Fibroblast of the conjunctiva (primary cell): ENCODE measurements at regions not wholly inside any gene's neighbourhood (a gene's known extent, or its start where the extent isn't known, plus 50 kb on each side); places are given as distances from the start of the nearest gene placed in this dataset.
"Not testable (repeated sequence)": the region's sequence is repeated elsewhere in the genome, so short reads cannot be mapped to it uniquely, and the experiment has no call there.

ENCODE experiments used
- DNase-seq: peaks from one replicate; pipeline ENCODE4 v3.0.0-alpha.2; 2010; ENCODE audit warnings: low read depth

GRCh38 chr15:30688684-30689083 lies 62.8 kb downstream of the ARHGAP11B start:
- not testable (repeated sequence) for DNase-seq

- not testable (repeated sequence) for DNase-seq
These were observed 64.2 kb downstream of the ARHGAP11B start for GRCh38 chr15:30690153-30690552.

GRCh38 chr15:30695811-30696210 lies 69.9 kb downstream of the ARHGAP11B start:
- not testable (repeated sequence) for DNase-seq

GRCh38 chr15:30696439-30697314 lies 70.7 kb downstream of the ARHGAP11B start:
- DNase-seq = not testable (repeated sequence)

- DNase-seq = not testable (repeated sequence)
These were observed 71.4 kb downstream of the ARHGAP11B start for GRCh38 chr15:30697315-30697685.

GRCh38 chr15:30700006-30700597 lies 74.2 kb downstream of the ARHGAP11B start:
- not testable (repeated sequence) for DNase-seq

GRCh38 chr15:30707976-30708685 lies 82.2 kb downstream of the ARHGAP11B start:
- not testable (repeated sequence) for DNase-seq

- not testable (repeated sequence) for DNase-seq
These were observed 82.9 kb downstream of the ARHGAP11B start for GRCh38 chr15:30708809-30709208.

- DNase-seq = not testable (repeated sequence)
These were observed 92.2 kb downstream of the ARHGAP11B start for GRCh38 chr15:30718038-30718643.

GRCh38 chr15:30719363-30719762 lies 93.4 kb downstream of the ARHGAP11B start:
- DNase-seq = not testable (repeated sequence)

GRCh38 chr15:30720825-30721224 lies 94.9 kb downstream of the ARHGAP11B start:
- DNase-seq = not testable (repeated sequence)

GRCh38 chr15:30721529-30721928 lies 95.6 kb downstream of the ARHGAP11B start:
- DNase-seq = peak; percentile 27

GRCh38 chr15:30723540-30724175 lies 97.7 kb downstream of the ARHGAP11B start:
- not testable (repeated sequence) for DNase-seq

- DNase-seq = not testable (repeated sequence)
These were observed 104.1 kb downstream of the ARHGAP11B start for GRCh38 chr15:30729880-30730590.

GRCh38 chr15:30730633-30731032 lies 104.7 kb downstream of the ARHGAP11B start:
- not testable (repeated sequence) for DNase-seq

- not testable (repeated sequence) for DNase-seq
These were observed 106.2 kb downstream of the ARHGAP11B start for GRCh38 chr15:30732100-30732499.

GRCh38 chr15:30735884-30736564 lies 110.1 kb downstream of the ARHGAP11B start:
- not testable (repeated sequence) for DNase-seq

GRCh38 chr15:30742796-30743195 lies 116.9 kb downstream of the ARHGAP11B start:
- not testable (repeated sequence) for DNase-seq

- DNase-seq = not testable (repeated sequence)
These were observed 123.1 kb downstream of the ARHGAP11B start for GRCh38 chr15:30749048-30749447.

GRCh38 chr15:30755036-30755687 lies 129.2 kb downstream of the ARHGAP11B start:
- DNase-seq = not testable (repeated sequence)
